IMR-90 (cell line): ENCODE measurements at regions not wholly inside any gene's neighbourhood (a gene's known extent, or its start where the extent isn't known, plus 50 kb on each side); places are given as distances from the start of the nearest gene placed in this dataset.

Experiments used
- ATAC-seq: fragments of 200-7000 bp; cut with Tn5 transposase; 2 replicates; pipeline ENCODE4 v1.9.1; 2020; ENCODE audit warnings: low read depth, mild to moderate bottlenecking, moderate library complexity
- BruUV-seq: library from RNA; stranded (reverse); fragments of 400-500 nt; replicated peaks from 2 replicates; lab custom pipeline; 2021; lab: Mats Ljungman, UMichigan
- CTCF ChIA-PET: fragments of 300-600 bp; formaldehyde crosslinking; extraction: SDS; loops from one replicate; lab custom pipeline; 2021; ENCODE audit warnings: antibody characterized with exemption; lab: Yijun Ruan, JAX
- POLR2A ChIA-PET: fragments of 300-600 bp; sonication (Branson Sonifier 250); formaldehyde crosslinking; loops from one replicate; lab custom pipeline; 2022; ENCODE audit warnings: antibody characterized with exemption; ENCODE audit not compliant: unreplicated experiment; lab: Charles Lee
- DNase-seq: peaks from one replicate; pipeline ENCODE4 v3.0.0; 2013
- H2AFZ ChIP-seq: replicated peaks from 2 replicates; pipeline ENCODE3; 2013; ENCODE audit warnings: low read length, mild to moderate bottlenecking; ENCODE audit not compliant: poor library complexity
- H2AK5ac ChIP-seq: 2 replicates; pipeline ENCODE4 v1.6.1; 2013; ENCODE audit warnings: low read depth, low read length, inconsistent platforms
- H2AK9ac ChIP-seq: replicated peaks from 2 replicates; pipeline ENCODE3; 2013; ENCODE audit warnings: mild to moderate bottlenecking, low read depth, low read length, moderate library complexity; ENCODE audit not compliant: poor library complexity
- H2BK120ac ChIP-seq: 2 replicates; pipeline ENCODE4 v1.6.1; 2013; ENCODE audit warnings: low read depth, low read length, inconsistent platforms
- H2BK15ac ChIP-seq: 3 replicates; pipeline ENCODE4 v1.6.1; 2013; ENCODE audit warnings: low read depth, low read length, inconsistent platforms
- H2BK20ac ChIP-seq: 2 replicates; pipeline ENCODE4 v1.6.1; 2013; ENCODE audit warnings: low read depth, mild to moderate bottlenecking, inconsistent platforms, low read length, moderate library complexity
- H2BK5ac ChIP-seq: 2 replicates; pipeline ENCODE4 v1.6.1; 2013; ENCODE audit warnings: mild to moderate bottlenecking, low read depth, low read length, inconsistent platforms; ENCODE audit not compliant: poor library complexity, severe bottlenecking
- H3K14ac ChIP-seq: replicated peaks from 2 replicates; pipeline ENCODE4 v1.6.1; 2013; ENCODE audit warnings: low read depth, low read length, inconsistent platforms
- H3K18ac ChIP-seq: 2 replicates; pipeline ENCODE4 v1.6.1; 2013; ENCODE audit warnings: low read depth, low read length, control low read depth
- H3K23ac ChIP-seq: 2 replicates; pipeline ENCODE4 v1.6.1; 2013; ENCODE audit warnings: low read depth, low read length, inconsistent platforms
- H3K27ac ChIP-seq: 2 replicates; pipeline ENCODE4 v1.5.1; 2013; ENCODE audit warnings: mild to moderate bottlenecking, control low read depth, low read length; ENCODE audit not compliant: insufficient read depth
- H3K27me3 ChIP-seq: 2 replicates; pipeline ENCODE4 v1.6.1; 2013; ENCODE audit warnings: low read length; ENCODE audit not compliant: control insufficient read depth, insufficient read depth
- H3K36me3 ChIP-seq: 2 replicates; pipeline ENCODE4 v1.6.1; 2013; ENCODE audit warnings: low read length, mixed read lengths; ENCODE audit not compliant: control insufficient read depth, insufficient read depth
- H3K4ac ChIP-seq: 2 replicates; pipeline ENCODE4 v1.6.1; 2013; ENCODE audit warnings: low read depth, low read length, inconsistent platforms
- H3K4me1 ChIP-seq: 2 replicates; pipeline ENCODE4 v1.6.1; 2013; ENCODE audit warnings: low read length, mixed read lengths; ENCODE audit not compliant: control insufficient read depth, insufficient read depth
- H3K4me2 ChIP-seq: 2 replicates; pipeline ENCODE4 v1.6.1; 2013; ENCODE audit warnings: low read depth, mild to moderate bottlenecking, control low read depth, low read length, moderate library complexity
- H3K4me3 ChIP-seq: 2 replicates; pipeline ENCODE4 v1.5.1; 2013; ENCODE audit warnings: low read depth, mild to moderate bottlenecking, control low read depth, low read length, moderate library complexity; ENCODE audit not compliant: insufficient read depth
- H3K56ac ChIP-seq: 2 replicates; pipeline ENCODE4 v1.6.1; 2013; ENCODE audit warnings: low read length, inconsistent platforms; ENCODE audit not compliant: insufficient read depth; ENCODE audit errors: extremely low read depth
- H3K79me1 ChIP-seq, 2 experiments: 2 replicates each; pipeline ENCODE4 v1.6.1; 2013; ENCODE audit warnings: low read length in 2 of 2, inconsistent platforms in 1 of 2, low read depth in 1 of 2
- H3K9ac ChIP-seq: 2 replicates; pipeline ENCODE4 v1.6.1; 2013; ENCODE audit warnings: low read depth, low read length, control low read depth
- H3K9me1 ChIP-seq: 2 replicates; pipeline ENCODE4 v1.6.1; 2013; ENCODE audit warnings: low read length, inconsistent platforms; ENCODE audit not compliant: insufficient read depth
- H3K9me3 ChIP-seq: 2 replicates; pipeline ENCODE4 v1.6.1; 2013; ENCODE audit warnings: low read length; ENCODE audit not compliant: control insufficient read depth, insufficient read depth
- H4K20me1 ChIP-seq: 2 replicates; pipeline ENCODE4 v1.6.1; 2013; ENCODE audit warnings: low read length, inconsistent platforms; ENCODE audit not compliant: insufficient read depth
- H4K5ac ChIP-seq: 2 replicates; pipeline ENCODE4 v1.6.1; 2013; ENCODE audit warnings: mild to moderate bottlenecking, low read depth, low read length, control low read depth
- H4K8ac ChIP-seq, 2 experiments: 2 replicates each; pipeline ENCODE4 v1.6.1; 2013; ENCODE audit warnings: low read depth in 2 of 2, low read length in 2 of 2, control low read depth in 1 of 2, inconsistent platforms in 1 of 2
- H4K91ac ChIP-seq: 2 replicates; pipeline ENCODE4 v1.6.1; 2013; ENCODE audit warnings: low read depth, low read length, inconsistent platforms; ENCODE audit not compliant: insufficient read depth
- CEBPB ChIP-seq: IDR thresholded peaks from 2 replicates; pipeline ENCODE4 v1.6.1; 2012; ENCODE audit warnings: low read depth, low read length, improper control_type of control experiment
- MXI1 ChIP-seq: IDR thresholded peaks from 2 replicates; pipeline ENCODE4 v1.6.1; 2012; ENCODE audit warnings: low read depth, mild to moderate bottlenecking, low read length, moderate library complexity, borderline replicate concordance
- POLR2A ChIP-seq: IDR thresholded peaks from 2 replicates; pipeline ENCODE4 v1.6.1; 2012; ENCODE audit warnings: mild to moderate bottlenecking, low read depth, low read length
- USF2 ChIP-seq: fragments of 150-350 bp; IDR thresholded peaks from 2 replicates; pipeline ENCODE4 v1.6.1; 2017; ENCODE audit warnings: mild to moderate bottlenecking, antibody characterized with exemption, low read length, low read depth
- WGBS, 2 experiments: methylation state at CpG; one replicate each; pipeline versions ENCODE4 v1.1.5 to v1.1.7; 2013; ENCODE audit warnings: missing lambda C conversion rate in 2 of 2; ENCODE audit not compliant: insufficient read length in 1 of 2; ENCODE audit errors: extremely low coverage in 2 of 2; 5-methylcytosine and 5-hydroxymethylcytosine counted together
- dilution Hi-C: fragments of 300-500 bp; cut with HindIII; formaldehyde crosslinking; loops from one replicate; pipeline ENCODE4 v1.14.3; 2018; ENCODE audit warnings: low sequenced_read_pairs; ENCODE audit not compliant: unreplicated experiment
- in situ Hi-C: fragments of 300-500 bp; cut with MboI; formaldehyde crosslinking; loops from 3 replicates; pipeline ENCODE4 v1.14.3; 2019; ENCODE audit warnings: low sequenced_read_pairs, inconsistent platforms, mixed read lengths
- intact Hi-C: fragments of 100-400 bp; cut with micrococcal nuclease; formaldehyde crosslinking; loops from 2 replicates; pipeline ENCODE4 v1.10.0; 2022

DNA sequence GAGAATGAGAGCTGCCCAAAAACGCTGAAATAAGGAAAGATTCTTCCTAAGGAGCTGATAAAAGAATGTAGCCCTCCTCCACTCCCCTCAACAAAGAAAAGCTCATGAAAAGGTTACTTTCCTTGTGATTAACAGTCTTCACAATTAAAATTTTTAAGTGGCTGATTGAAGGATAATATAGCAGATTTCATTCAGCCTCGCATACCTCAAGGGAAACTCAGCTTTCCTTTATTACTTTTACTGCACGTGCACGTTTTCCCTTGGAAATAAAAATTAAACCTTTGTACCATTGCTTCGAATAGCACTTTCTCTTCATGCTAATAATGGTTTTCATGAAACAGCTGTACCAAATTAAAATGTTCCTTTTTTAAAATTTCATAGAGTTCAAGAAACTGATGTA lies 234.0 kb upstream of the GRAMD2B start:
- no peaks in the 10 kb centered on the region for H3K36me3 ChIP-seq
- in situ Hi-C loops (no loop called here), dilution Hi-C loops (no loop called here), intact Hi-C loops (no loop called here)
- no peak for ATAC-seq
- no peak overlapping the region for H3K23ac ChIP-seq
- no TSS peak for BruUV-seq
- no CpG with 5 or more reads among the region's 5 CpGs for WGBS, 2 experiments
- CTCF ChIA-PET: no interaction called here
- no peak overlapping the region for H4K8ac ChIP-seq
- no peaks in the 10 kb centered on the region for H3K9me3 ChIP-seq
- no peak overlapping the region for H3K4me2 ChIP-seq
- no peak overlapping the region for H2BK120ac ChIP-seq
- H2BK20ac ChIP-seq: no peak overlapping the region
- no peaks in the 10 kb centered on the region for H4K20me1 ChIP-seq
- H4K5ac ChIP-seq: no peak overlapping the region
- no peak overlapping the region for H3K18ac ChIP-seq
- no peak for DNase-seq
- no peak overlapping the region for H3K14ac ChIP-seq
- no peak overlapping the region for H2BK15ac ChIP-seq
- no peaks in the 10 kb centered on the region for H3K27me3 ChIP-seq
- H3K27ac ChIP-seq: no peak overlapping the region
- POLR2A ChIA-PET: no interaction called here
- TF ChIP-seq POLR2A (no peak), CEBPB (no peak), USF2 (no peak), MXI1 (no peak)
- no peaks in the 10 kb centered on the region for H3K4me1 ChIP-seq
- H3K4me3 ChIP-seq: no peak overlapping the region
- no peak overlapping the region for H2AFZ ChIP-seq
- no peaks in the 10 kb centered on the region for H3K9me1 ChIP-seq
- H2BK5ac ChIP-seq: no peak overlapping the region
- H3K9ac ChIP-seq: no peak overlapping the region
- no peak overlapping the region for H2AK9ac ChIP-seq
- no peak overlapping the region for H2AK5ac ChIP-seq
- H3K4ac ChIP-seq: no peak overlapping the region
- no peak overlapping the region for H4K91ac ChIP-seq
- no peak overlapping the region for H3K56ac ChIP-seq
- H3K79me1 ChIP-seq: no peaks in the 10 kb centered on the region
